Hematopoietic multipotent progenitor cell treated with erythropoietin and hydrocortisone succinate and interleukin-3 and kit ligand, for 15 days (in vitro differentiated cells): ENCODE measurements at regions not wholly inside any gene's neighbourhood (a gene's known extent, or its start where the extent isn't known, plus 50 kb on each side); places are given as distances from the start of the nearest gene placed in this dataset.
A peak's percentile ranks its signal among the peaks of the same experiment; 100 is the strongest.

Source experiments
- DNase-seq: peaks from one replicate; pipeline ENCODE4 v3.0.0-alpha.2; 2015; ENCODE audit warnings: low spot score

GRCh38 chr14:24693353-24693737, 59.4 kb upstream of the GZMB start:
- DNase-seq = no peak

- no peak for DNase-seq
Measured at GRCh38 chr14:24692382-24693352, 58.7 kb upstream of the GZMB start.

- DNase-seq = peak; percentile 23
Measured at GRCh38 chr14:24690492-24690891, 56.5 kb upstream of the GZMB start.

GRCh38 chr14:24688030-24688658, 54.2 kb upstream of the GZMB start:
- DNase-seq = peak; percentile 88
